Activated naive CD8-positive, alpha-beta T cell (primary cell): ENCODE measurements at regions not wholly inside any gene's neighbourhood (a gene's known extent, or its start where the extent isn't known, plus 50 kb on each side); places are given as distances from the start of the nearest gene placed in this dataset.
"Not testable (repeated sequence)": the region's sequence is repeated elsewhere in the genome, so short reads cannot be mapped to it uniquely, and the experiment has no call there.

ENCODE experiments used
- H3K27ac Mint-ChIP-seq: one replicate; pipeline ENCODE4 v1.8.0; 2021; ENCODE audit warnings: mixed read lengths
- H3K27me3 Mint-ChIP-seq: one replicate; pipeline ENCODE4 v1.8.0; 2021; ENCODE audit warnings: mixed read lengths
- H3K36me3 Mint-ChIP-seq: one replicate; pipeline ENCODE4 v1.8.0; 2021; ENCODE audit warnings: mixed read lengths
- H3K4me1 Mint-ChIP-seq: one replicate; pipeline ENCODE4 v1.8.0; 2021; ENCODE audit warnings: low read depth, mixed read lengths
- H3K4me3 Mint-ChIP-seq: one replicate; pipeline ENCODE4 v1.8.0; 2021; ENCODE audit warnings: mild to moderate bottlenecking, mixed read lengths
- H3K9me3 Mint-ChIP-seq: one replicate; pipeline ENCODE4 v1.8.0; 2021; ENCODE audit warnings: low read depth, mixed read lengths

DNA sequence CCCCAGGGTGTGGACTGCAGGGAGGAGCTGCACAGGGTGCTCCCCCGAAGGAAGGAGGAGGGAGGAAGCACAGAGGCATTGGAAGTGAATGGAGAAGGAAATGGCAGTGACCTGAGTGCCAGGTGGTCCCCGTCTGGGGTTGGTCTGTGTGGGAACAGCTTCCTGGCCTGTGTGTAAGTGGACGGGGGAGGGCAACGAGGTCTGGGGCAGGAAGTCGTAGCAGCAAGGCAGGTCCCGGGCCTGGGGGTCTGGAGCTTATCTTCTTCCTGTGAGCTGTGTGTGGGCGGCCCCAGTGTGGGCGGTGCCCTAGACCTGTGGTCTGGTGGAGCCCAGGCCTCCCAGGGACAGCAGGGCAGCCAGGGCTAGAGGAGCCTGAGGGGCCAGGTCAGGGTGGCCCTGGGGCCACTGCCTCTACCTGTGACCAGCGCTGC lies 382.1 kb downstream of the TMEM121 start:
- no peaks in the 10 kb centered on the region for H3K36me3 Mint-ChIP-seq
- H3K4me1 Mint-ChIP-seq: no peaks in the 10 kb centered on the region
- no peaks in the 10 kb centered on the region for H3K9me3 Mint-ChIP-seq
- H3K27ac Mint-ChIP-seq: no peak overlapping the region
- H3K27me3 Mint-ChIP-seq: peaks cover 3% of the 10 kb centered on the region
- no peak overlapping the region for H3K4me3 Mint-ChIP-seq

- Mint-ChIP-seq H3K4me3 (no peak overlapping the region), H3K36me3 (no peaks in the 10 kb centered on the region), H3K27me3 (peaks cover 3% of the 10 kb centered on the region), H3K4me1 (no peaks in the 10 kb centered on the region), H3K27ac (no peak overlapping the region), H3K9me3 (no peaks in the 10 kb centered on the region)
Observed at GRCh38 chr14:105909046-105909827, 382.9 kb downstream of the TMEM121 start.

GRCh38 chr14:105909828-105910120 lies 383.4 kb downstream of the TMEM121 start:
- H3K4me1 Mint-ChIP-seq, H3K27me3 Mint-ChIP-seq, H3K9me3 Mint-ChIP-seq, H3K4me3 Mint-ChIP-seq, H3K27ac Mint-ChIP-seq, H3K36me3 Mint-ChIP-seq: not testable (repeated sequence)

GRCh38 chr14:105910426-105910825 lies 384.0 kb downstream of the TMEM121 start:
- no peak overlapping the region for H3K4me3 Mint-ChIP-seq

DNA sequence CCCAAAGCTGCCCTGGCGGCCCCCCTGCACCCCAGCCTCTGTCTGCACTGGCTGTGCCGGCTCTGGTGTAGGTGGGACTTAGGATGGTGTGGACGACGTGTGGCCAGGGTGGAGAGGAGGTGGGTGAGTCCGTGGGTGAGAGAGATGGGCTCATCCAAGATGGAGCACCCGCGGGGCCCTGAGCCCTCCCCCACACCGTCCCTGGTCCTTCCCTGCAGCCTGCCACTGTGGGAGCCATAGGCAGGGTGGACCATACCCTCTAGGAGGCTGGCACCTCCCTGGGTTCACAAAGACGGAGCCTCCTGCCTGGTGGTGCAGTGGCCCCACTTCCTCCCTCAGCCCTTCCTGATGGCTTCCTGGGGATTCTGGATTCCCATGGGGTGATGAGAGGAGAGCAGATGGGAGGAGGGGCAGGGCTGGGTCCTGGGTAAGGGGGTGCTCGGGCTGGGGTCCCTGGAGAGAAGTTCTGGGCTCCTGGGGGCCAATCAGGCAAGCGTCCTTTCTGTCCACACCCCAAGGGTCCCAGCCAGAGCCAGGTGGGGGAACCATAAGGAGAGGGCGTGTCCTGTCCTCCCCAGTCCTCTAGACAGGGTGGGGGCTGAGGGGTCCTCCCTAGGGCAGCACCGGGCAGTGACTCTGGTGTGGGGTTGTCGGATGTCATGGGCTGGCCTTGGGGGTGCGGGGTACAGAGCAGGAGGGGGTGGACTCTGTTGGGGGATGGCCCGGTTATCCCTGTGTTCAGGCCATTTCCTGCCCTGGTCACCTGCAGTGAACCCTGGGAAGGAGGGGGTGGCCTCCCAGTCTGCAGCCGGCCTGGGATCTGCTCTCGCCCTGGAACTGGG lies 384.8 kb downstream of the TMEM121 start:
- H3K9me3 Mint-ChIP-seq: no peaks in the 10 kb centered on the region
- H3K4me1 Mint-ChIP-seq: no peaks in the 10 kb centered on the region
- H3K36me3 Mint-ChIP-seq: no peaks in the 10 kb centered on the region
- H3K4me3 Mint-ChIP-seq: no peak overlapping the region
- peaks cover 3% of the 10 kb centered on the region for H3K27me3 Mint-ChIP-seq
- no peak overlapping the region for H3K27ac Mint-ChIP-seq

More at GRCh38 chr14:105910426-105910825, 384.0 kb downstream of the TMEM121 start:
- Mint-ChIP-seq H3K4me1 (no peaks in the 10 kb centered on the region), H3K27me3 (peaks cover 3% of the 10 kb centered on the region), H3K9me3 (no peaks in the 10 kb centered on the region), H3K36me3 (no peaks in the 10 kb centered on the region), H3K27ac (no peak overlapping the region)

DNA sequence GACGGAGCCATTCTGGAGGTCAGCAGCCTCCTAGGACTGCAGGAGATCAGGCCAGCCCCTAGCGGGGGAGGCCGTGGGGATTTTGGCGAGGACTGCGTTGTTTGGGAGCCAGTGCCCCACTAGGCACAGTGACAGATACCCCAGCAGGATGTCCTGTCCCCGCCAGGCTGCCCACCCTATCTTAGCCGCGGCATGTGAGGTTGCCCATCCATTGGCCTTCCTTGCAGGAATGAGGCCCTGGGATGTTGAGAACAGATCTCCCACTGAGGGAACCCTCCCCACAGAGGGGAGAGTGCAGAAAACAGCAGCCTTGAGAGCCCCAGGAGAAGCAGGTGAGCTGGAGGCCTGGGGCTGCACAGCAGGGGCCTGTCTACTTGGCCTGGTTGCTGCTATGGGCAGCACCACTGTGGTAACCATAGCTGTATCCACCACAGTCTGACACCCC lies 385.5 kb downstream of the TMEM121 start:
- H3K9me3 Mint-ChIP-seq, H3K36me3 Mint-ChIP-seq, H3K4me3 Mint-ChIP-seq, H3K27ac Mint-ChIP-seq, H3K27me3 Mint-ChIP-seq, H3K4me1 Mint-ChIP-seq: not testable (repeated sequence)

DNA sequence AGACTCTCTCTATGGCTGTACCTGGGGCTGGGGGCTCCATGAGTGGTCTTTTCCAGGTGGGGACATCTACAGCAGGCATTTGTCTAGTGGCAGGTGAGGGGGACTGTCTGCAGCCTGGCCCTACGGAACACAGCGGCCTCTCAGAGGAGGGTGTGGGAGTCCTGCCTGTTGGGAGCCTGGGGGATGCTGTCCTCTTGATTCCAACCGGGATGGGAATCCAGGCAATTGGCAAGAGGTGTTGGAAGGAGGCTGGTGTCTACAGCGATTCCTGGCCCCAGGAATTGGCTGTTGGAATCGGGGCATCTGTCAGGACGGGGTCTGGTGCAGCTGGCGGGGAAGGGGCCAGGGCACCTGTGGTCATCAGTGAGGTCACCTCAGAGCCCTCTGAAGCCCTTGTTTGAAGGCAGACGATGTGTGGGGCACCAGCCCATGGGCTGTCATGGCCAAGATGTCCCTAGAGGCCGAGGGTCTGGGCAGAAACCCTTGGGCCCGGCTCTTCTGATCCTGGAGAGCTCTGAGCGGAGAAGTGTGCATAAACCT lies 386.3 kb downstream of the TMEM121 start:
- Mint-ChIP-seq H3K27ac (no peak overlapping the region), H3K4me3 (no peak overlapping the region), H3K9me3 (no peaks in the 10 kb centered on the region), H3K27me3 (peaks cover 4% of the 10 kb centered on the region), H3K4me1 (no peaks in the 10 kb centered on the region), H3K36me3 (no peaks in the 10 kb centered on the region)

GRCh38 chr14:105913221-105913620 lies 386.8 kb downstream of the TMEM121 start:
- H3K4me3 Mint-ChIP-seq: no peak overlapping the region
- H3K27me3 Mint-ChIP-seq: peaks cover 5% of the 10 kb centered on the region
- H3K9me3 Mint-ChIP-seq: no peaks in the 10 kb centered on the region
- H3K27ac Mint-ChIP-seq: no peak overlapping the region
- H3K4me1 Mint-ChIP-seq: no peaks in the 10 kb centered on the region
- H3K36me3 Mint-ChIP-seq: no peaks in the 10 kb centered on the region

GRCh38 chr14:105913861-105914260 lies 387.5 kb downstream of the TMEM121 start:
- peaks cover 5% of the 10 kb centered on the region for H3K27me3 Mint-ChIP-seq
- H3K36me3 Mint-ChIP-seq: no peaks in the 10 kb centered on the region
- H3K4me3 Mint-ChIP-seq: no peak overlapping the region
- no peaks in the 10 kb centered on the region for H3K9me3 Mint-ChIP-seq
- no peaks in the 10 kb centered on the region for H3K4me1 Mint-ChIP-seq
- no peak overlapping the region for H3K27ac Mint-ChIP-seq

- H3K27me3 Mint-ChIP-seq, H3K9me3 Mint-ChIP-seq, H3K27ac Mint-ChIP-seq, H3K36me3 Mint-ChIP-seq, H3K4me1 Mint-ChIP-seq, H3K4me3 Mint-ChIP-seq: not testable (repeated sequence)
Observed at GRCh38 chr14:105914281-105914680, 387.9 kb downstream of the TMEM121 start.

DNA sequence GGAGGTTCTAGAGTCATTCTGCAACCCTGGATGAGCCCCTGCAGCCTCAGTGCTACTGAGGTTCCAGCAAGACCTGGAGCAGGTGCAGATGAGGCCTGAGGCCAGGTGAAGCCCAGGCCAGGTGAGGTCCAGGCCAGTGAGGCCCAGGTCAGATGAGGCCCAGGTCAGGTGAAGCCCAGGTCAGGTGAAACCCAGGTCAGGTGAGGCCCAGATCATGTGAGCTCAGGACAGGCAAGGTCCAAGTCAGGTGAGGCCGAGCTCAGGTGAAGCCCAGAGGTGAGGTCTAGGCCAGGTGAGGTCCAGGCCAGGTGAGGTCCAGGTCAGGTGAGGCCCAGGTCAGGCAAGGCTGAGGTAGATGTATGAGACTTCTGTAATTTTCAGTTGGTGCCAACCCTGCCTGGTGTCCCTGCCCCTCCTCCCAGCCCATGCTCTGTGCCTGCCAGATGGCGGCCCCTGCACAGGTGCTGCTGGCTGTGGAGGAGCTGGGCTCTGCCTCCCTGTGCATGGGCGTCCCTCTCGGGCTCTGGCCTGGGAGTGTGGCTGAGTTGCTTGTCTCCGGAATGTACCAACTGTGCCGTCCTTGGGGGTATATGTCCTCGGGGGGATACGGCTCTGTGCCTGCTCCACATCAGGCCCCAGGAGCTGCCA lies 388.5 kb downstream of the TMEM121 start:
- peaks cover 5% of the 10 kb centered on the region for H3K27me3 Mint-ChIP-seq
- no peak overlapping the region for H3K27ac Mint-ChIP-seq
- no peak overlapping the region for H3K4me3 Mint-ChIP-seq
- H3K4me1 Mint-ChIP-seq: no peaks in the 10 kb centered on the region
- no peaks in the 10 kb centered on the region for H3K9me3 Mint-ChIP-seq
- no peaks in the 10 kb centered on the region for H3K36me3 Mint-ChIP-seq

DNA sequence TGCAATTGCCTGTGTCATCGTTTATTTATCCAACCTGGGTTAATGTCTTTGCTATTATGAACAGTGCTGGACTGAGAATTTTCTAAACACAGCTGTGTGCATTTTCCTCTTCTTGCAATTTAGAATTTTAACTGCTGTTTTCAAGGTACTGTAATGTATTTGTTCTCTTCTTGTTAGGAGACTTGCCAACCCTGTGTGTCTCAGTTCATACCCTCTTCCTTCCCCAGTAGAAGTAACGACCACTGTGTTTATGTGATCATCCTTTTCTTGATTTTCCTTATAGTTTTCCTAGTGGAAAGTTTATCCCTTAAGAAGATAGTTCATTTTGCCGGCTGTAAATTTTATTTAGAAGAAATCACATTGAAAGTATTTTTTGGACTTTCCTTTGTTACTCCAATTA lies 389.2 kb downstream of the TMEM121 start:
- not testable (repeated sequence) for H3K4me3 Mint-ChIP-seq, H3K27ac Mint-ChIP-seq, H3K4me1 Mint-ChIP-seq, H3K27me3 Mint-ChIP-seq, H3K9me3 Mint-ChIP-seq, H3K36me3 Mint-ChIP-seq

- H3K4me3 Mint-ChIP-seq, H3K27me3 Mint-ChIP-seq, H3K27ac Mint-ChIP-seq, H3K36me3 Mint-ChIP-seq, H3K9me3 Mint-ChIP-seq, H3K4me1 Mint-ChIP-seq: not testable (repeated sequence)
Observed at GRCh38 chr14:105917136-105917932, 391.0 kb downstream of the TMEM121 start.

- Mint-ChIP-seq H3K36me3 (no peaks in the 10 kb centered on the region), H3K4me3 (no peak overlapping the region), H3K9me3 (peaks cover 4% of the 10 kb centered on the region), H3K27me3 (peaks cover 5% of the 10 kb centered on the region), H3K4me1 (no peaks in the 10 kb centered on the region), H3K27ac (no peak overlapping the region)
Observed at GRCh38 chr14:105917933-105918436, 391.6 kb downstream of the TMEM121 start.
